ENCODE measurements at regions not wholly inside any gene's neighbourhood (a gene's known extent, or its start where the extent isn't known, plus 50 kb on each side); places are given as distances from the start of the nearest gene placed in this dataset.

- H3K27ac ChIP-seq (ENCODE audit: low read depth, low read length): no peak overlapping the region
- H3K27me3 ChIP-seq (ENCODE audit: control insufficient read depth in 5 of 5, insufficient read depth in 4 of 5, low read length in 5 of 5): peaks cover 0 to 9% (median 0%) of the 10 kb centered on the region in 5 donors
- peaks cover 0 to 9% (median 5%) of the 10 kb centered on the region in 5 donors for H3K9me3 ChIP-seq (ENCODE audit: control insufficient read depth in 5 of 5, low read length in 5 of 5)
- H3K4me1 ChIP-seq (ENCODE audit: control insufficient read depth in 5 of 5, insufficient read depth in 5 of 5, low read length in 5 of 5): peaks cover 0 to 14% (median 3%) of the 10 kb centered on the region in 5 donors
- H3K36me3 ChIP-seq (ENCODE audit: control insufficient read depth in 5 of 5, insufficient read depth in 5 of 5, low read length in 5 of 5): peaks cover 0 to 5% (median 0%) of the 10 kb centered on the region in 5 donors
- no peak overlapping the region for H3K9ac ChIP-seq (ENCODE audit: low read length in 5 of 5)
- no peak overlapping the region for H3K4me3 ChIP-seq (ENCODE audit: low read depth in 1 of 5, low read length in 5 of 5)
Measured at GRCh38 chr11:69372589-69373250, 78.8 kb downstream of the MYEOV start.

DNA sequence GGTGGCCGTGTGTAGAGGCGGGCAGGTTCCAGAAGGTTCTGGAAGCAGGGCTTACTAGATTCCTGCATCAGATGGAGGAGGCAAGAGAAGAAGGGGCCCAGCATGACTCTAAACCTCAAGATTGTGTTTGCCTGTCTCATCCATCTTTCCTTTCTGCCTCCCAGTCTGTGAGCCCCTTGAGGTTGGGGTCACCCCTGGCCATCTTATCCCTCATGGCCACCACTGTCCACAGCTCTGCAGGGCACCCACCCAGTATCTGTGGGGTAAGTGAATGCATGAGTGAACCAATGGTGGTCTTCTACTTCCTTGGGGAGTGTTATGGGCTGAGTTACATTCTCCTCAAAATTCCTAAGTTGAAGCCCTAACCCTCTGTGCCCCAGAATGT lies 79.3 kb downstream of the MYEOV start:
- peaks cover 0 to 5% (median 0%) of the 10 kb centered on the region in 5 donors for H3K36me3 ChIP-seq (ENCODE audit: control insufficient read depth in 5 of 5, insufficient read depth in 5 of 5, low read length in 5 of 5)
- H3K27ac ChIP-seq (ENCODE audit: low read depth, low read length): no peak overlapping the region
- H3K27me3 ChIP-seq (ENCODE audit: control insufficient read depth in 5 of 5, insufficient read depth in 4 of 5, low read length in 5 of 5): peaks cover 0 to 9% (median 0%) of the 10 kb centered on the region in 5 donors
- H3K9me3 ChIP-seq (ENCODE audit: control insufficient read depth in 5 of 5, low read length in 5 of 5): peaks cover 0 to 9% (median 5%) of the 10 kb centered on the region in 5 donors
- no peak overlapping the region for H3K9ac ChIP-seq (ENCODE audit: low read length in 5 of 5)
- peaks cover 0 to 14% (median 1%) of the 10 kb centered on the region in 5 donors for H3K4me1 ChIP-seq (ENCODE audit: control insufficient read depth in 5 of 5, insufficient read depth in 5 of 5, low read length in 5 of 5)
- H3K4me3 ChIP-seq (ENCODE audit: low read depth in 1 of 5, low read length in 5 of 5): no peak overlapping the region

GRCh38 chr11:69374110-69374945 lies 80.4 kb downstream of the MYEOV start:
- Histone ChIP-seq H3K9me3 (ENCODE audit: control insufficient read depth in 5 of 5, low read length in 5 of 5) (peaks cover 0 to 5% (median 2%) of the 10 kb centered on the region in 5 donors), H3K27me3 (ENCODE audit: control insufficient read depth in 5 of 5, insufficient read depth in 4 of 5, low read length in 5 of 5) (peaks cover 0 to 9% (median 0%) of the 10 kb centered on the region in 5 donors), H3K36me3 (ENCODE audit: control insufficient read depth in 5 of 5, insufficient read depth in 5 of 5, low read length in 5 of 5) (no peaks in the 10 kb centered on the region), H3K4me3 (ENCODE audit: low read depth in 1 of 5, low read length in 5 of 5) (no peak overlapping the region), H3K4me1 (ENCODE audit: control insufficient read depth in 5 of 5, insufficient read depth in 5 of 5, low read length in 5 of 5) (peaks cover 0 to 14% (median 1%) of the 10 kb centered on the region in 5 donors), H3K27ac (ENCODE audit: low read depth, low read length) (no peak overlapping the region), H3K9ac (ENCODE audit: low read length in 5 of 5) (no peak overlapping the region)

DNA sequence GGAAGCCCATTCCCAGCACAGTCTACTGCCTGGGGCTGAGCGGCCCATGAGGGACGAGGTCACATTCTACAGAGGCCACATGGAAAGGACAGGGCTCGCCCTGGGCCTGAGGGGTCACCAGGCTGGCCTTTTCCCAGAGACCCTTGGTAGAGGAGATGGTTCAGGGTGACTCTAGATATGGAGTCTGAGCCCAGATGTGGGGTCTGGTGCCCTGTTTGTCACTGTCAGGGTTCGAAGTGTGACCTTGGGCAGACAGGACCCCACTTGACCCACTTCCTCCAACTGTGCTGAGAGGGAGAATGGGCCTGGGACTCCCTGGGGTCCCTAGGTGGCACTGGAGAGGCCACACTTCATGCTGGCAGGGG lies 81.0 kb downstream of the MYEOV start:
- Histone ChIP-seq H3K9ac (ENCODE audit: low read length in 5 of 5) (no peak overlapping the region), H3K36me3 (ENCODE audit: control insufficient read depth in 5 of 5, insufficient read depth in 5 of 5, low read length in 5 of 5) (no peaks in the 10 kb centered on the region), H3K27ac (ENCODE audit: low read depth, low read length) (no peak overlapping the region), H3K4me3 (ENCODE audit: low read depth in 1 of 5, low read length in 5 of 5) (no peak overlapping the region), H3K4me1 (ENCODE audit: control insufficient read depth in 5 of 5, insufficient read depth in 5 of 5, low read length in 5 of 5) (peaks cover 0 to 15% (median 1%) of the 10 kb centered on the region in 5 donors), H3K27me3 (ENCODE audit: control insufficient read depth in 5 of 5, insufficient read depth in 4 of 5, low read length in 5 of 5) (peaks cover 0 to 9% (median 0%) of the 10 kb centered on the region in 5 donors), H3K9me3 (ENCODE audit: control insufficient read depth in 5 of 5, low read length in 5 of 5) (no peaks in the 10 kb centered on the region)

DNA sequence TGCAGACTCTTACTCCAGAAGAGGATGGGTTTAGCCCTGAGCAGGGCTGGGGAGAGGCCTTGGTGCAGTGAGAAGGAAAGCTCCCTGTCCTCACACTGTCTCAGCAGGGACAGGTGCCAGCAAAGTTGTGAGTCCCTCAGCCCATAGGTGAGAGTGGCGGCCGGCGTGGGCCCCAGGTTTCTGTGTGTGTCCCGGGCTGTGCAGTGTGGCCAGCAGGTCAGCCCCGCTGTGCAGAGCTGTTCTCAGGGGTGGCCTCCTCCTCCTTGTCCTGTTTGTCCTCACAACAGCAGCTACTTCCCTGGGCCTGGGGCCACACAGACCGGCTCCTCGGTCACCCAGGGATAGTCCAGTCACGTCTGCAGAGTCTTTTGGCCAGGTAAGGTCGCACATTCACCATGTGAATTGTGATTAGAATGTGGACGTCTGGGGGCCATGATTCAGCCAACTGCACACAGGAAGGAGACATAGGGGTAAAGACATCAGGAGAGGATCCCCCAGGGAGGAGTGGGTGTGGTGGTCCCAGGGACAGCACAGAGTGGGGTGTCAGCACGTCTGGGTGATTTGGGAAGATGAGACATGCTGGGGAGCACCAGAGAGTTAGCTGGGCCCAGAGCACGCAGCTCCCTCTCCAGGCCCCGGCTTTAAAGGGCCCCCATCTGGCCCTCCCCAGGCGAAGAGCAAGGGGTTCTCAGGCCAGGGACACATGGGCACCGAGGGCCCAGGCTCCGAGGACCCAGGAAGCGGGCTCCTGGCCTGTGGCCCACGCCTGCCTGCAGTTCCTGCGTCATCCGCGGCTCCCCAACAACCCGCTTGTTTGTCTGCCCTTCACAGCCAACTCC lies 81.6 kb downstream of the MYEOV start:
- peaks cover 1 to 21% (median 7%) of the 10 kb centered on the region in 5 donors for H3K4me1 ChIP-seq (ENCODE audit: control insufficient read depth in 5 of 5, insufficient read depth in 5 of 5, low read length in 5 of 5)
- no peak overlapping the region for H3K9ac ChIP-seq (ENCODE audit: low read length in 5 of 5)
- no peak overlapping the region for H3K27ac ChIP-seq (ENCODE audit: low read depth, low read length)
- peaks cover 0 to 9% (median 0%) of the 10 kb centered on the region in 5 donors for H3K27me3 ChIP-seq (ENCODE audit: control insufficient read depth in 5 of 5, insufficient read depth in 4 of 5, low read length in 5 of 5)
- no peaks in the 10 kb centered on the region for H3K9me3 ChIP-seq (ENCODE audit: control insufficient read depth in 5 of 5, low read length in 5 of 5)
- no peak overlapping the region for H3K4me3 ChIP-seq (ENCODE audit: low read depth in 1 of 5, low read length in 5 of 5)
- H3K36me3 ChIP-seq (ENCODE audit: control insufficient read depth in 5 of 5, insufficient read depth in 5 of 5, low read length in 5 of 5): no peaks in the 10 kb centered on the region

DNA sequence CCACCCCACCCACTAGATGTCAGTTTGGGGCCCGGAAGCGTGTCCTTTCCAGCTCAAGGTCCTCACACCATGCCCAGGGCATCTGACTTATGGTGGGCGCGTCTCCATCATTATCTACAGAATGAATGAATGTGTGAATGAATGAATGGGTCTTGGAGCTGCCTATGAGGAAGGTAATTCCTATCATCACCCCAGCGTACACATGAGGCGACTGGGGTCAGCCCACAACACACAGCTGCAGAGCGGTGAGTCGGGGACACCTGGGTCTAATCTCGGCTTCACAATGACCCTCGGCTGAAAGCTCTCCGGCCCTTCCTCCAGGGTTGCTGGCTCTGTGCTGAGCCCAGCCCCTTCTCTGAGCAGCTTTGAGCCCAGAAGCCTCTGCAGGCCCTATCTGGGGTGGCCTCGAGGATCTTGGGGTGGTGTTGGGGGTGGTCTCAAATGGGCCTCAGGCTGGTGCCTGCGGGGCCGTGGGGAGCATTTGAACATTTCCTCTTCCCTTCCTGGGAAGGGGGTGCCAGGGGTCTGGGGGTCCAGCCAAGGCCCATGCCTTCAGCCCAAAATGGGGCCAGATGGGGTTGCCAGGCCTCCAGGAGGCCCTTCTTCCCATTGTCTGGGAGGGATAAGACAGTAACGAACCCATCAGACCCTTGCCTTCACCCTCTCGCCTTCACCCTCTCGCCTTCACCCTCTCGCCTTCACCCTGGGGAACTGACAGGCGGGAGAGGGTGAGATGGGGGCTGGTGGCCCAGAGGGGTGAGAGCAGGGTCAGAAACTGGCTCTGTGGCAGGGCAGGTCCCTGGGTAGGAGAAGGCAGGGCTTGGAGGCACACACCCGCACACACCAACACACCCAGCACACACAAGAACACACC lies 82.4 kb downstream of the MYEOV start:
- H3K36me3 ChIP-seq (ENCODE audit: control insufficient read depth in 5 of 5, insufficient read depth in 5 of 5, low read length in 5 of 5): no peaks in the 10 kb centered on the region
- H3K9ac ChIP-seq (ENCODE audit: low read length in 5 of 5): no peak overlapping the region
- no peak overlapping the region for H3K4me3 ChIP-seq (ENCODE audit: low read depth in 1 of 5, low read length in 5 of 5)
- peaks cover 1 to 29% (median 15%) of the 10 kb centered on the region in 5 donors for H3K4me1 ChIP-seq (ENCODE audit: control insufficient read depth in 5 of 5, insufficient read depth in 5 of 5, low read length in 5 of 5)
- H3K27me3 ChIP-seq (ENCODE audit: control insufficient read depth in 5 of 5, insufficient read depth in 4 of 5, low read length in 5 of 5): peaks cover 0 to 9% (median 0%) of the 10 kb centered on the region in 5 donors
- no peak overlapping the region for H3K27ac ChIP-seq (ENCODE audit: low read depth, low read length)
- H3K9me3 ChIP-seq (ENCODE audit: control insufficient read depth in 5 of 5, low read length in 5 of 5): no peaks in the 10 kb centered on the region

GRCh38 chr11:69377029-69377952 lies 83.3 kb downstream of the MYEOV start:
- peaks cover 0 to 9% (median 0%) of the 10 kb centered on the region in 5 donors for H3K27me3 ChIP-seq (ENCODE audit: control insufficient read depth in 5 of 5, insufficient read depth in 4 of 5, low read length in 5 of 5)
- H3K27ac ChIP-seq (ENCODE audit: low read depth, low read length): no peak overlapping the region
- H3K36me3 ChIP-seq (ENCODE audit: control insufficient read depth in 5 of 5, insufficient read depth in 5 of 5, low read length in 5 of 5): no peaks in the 10 kb centered on the region
- H3K4me3 ChIP-seq (ENCODE audit: low read depth in 1 of 5, low read length in 5 of 5): no peak overlapping the region
- no peak overlapping the region for H3K9ac ChIP-seq (ENCODE audit: low read length in 5 of 5)
- H3K9me3 ChIP-seq (ENCODE audit: control insufficient read depth in 5 of 5, low read length in 5 of 5): no peaks in the 10 kb centered on the region
- peaks cover 1 to 37% (median 24%) of the 10 kb centered on the region in 5 donors for H3K4me1 ChIP-seq (ENCODE audit: control insufficient read depth in 5 of 5, insufficient read depth in 5 of 5, low read length in 5 of 5)

- Histone ChIP-seq H3K36me3 (ENCODE audit: control insufficient read depth in 5 of 5, insufficient read depth in 5 of 5, low read length in 5 of 5) (no peaks in the 10 kb centered on the region), H3K9ac (ENCODE audit: low read length in 5 of 5) (no peak overlapping the region), H3K27me3 (ENCODE audit: control insufficient read depth in 5 of 5, insufficient read depth in 4 of 5, low read length in 5 of 5) (peaks cover 0 to 9% (median 0%) of the 10 kb centered on the region in 5 donors), H3K4me1 (ENCODE audit: control insufficient read depth in 5 of 5, insufficient read depth in 5 of 5, low read length in 5 of 5) (peaks cover 1 to 44% (median 24%) of the 10 kb centered on the region in 5 donors), H3K9me3 (ENCODE audit: control insufficient read depth in 5 of 5, low read length in 5 of 5) (no peaks in the 10 kb centered on the region), H3K4me3 (ENCODE audit: low read depth in 1 of 5, low read length in 5 of 5) (no peak overlapping the region), H3K27ac (ENCODE audit: low read depth, low read length) (no peak overlapping the region)
Measured at GRCh38 chr11:69377953-69378302, 84.0 kb downstream of the MYEOV start.

Measured in subcutaneous abdominal adipose tissue (tissue), 5 donors.